ENCODE measurements at regions not wholly inside any gene's neighbourhood (a gene's known extent, or its start where the extent isn't known, plus 50 kb on each side); places are given as distances from the start of the nearest gene placed in this dataset.

GRCh38 chr13:74709226-74709625, 575.0 kb upstream of the KLF12 start:
- peaks cover 0 to 5% (median 1%) of the 10 kb centered on the region in 4 donors for H3K9me3 ChIP-seq (ENCODE audit: control insufficient read depth in 4 of 4, insufficient read depth in 3 of 4, low read length in 3 of 4)
- H3K4me3 ChIP-seq: no peak overlapping the region
- no peaks in the 10 kb centered on the region for H3K36me3 ChIP-seq (ENCODE audit: control insufficient read depth in 4 of 4, insufficient read depth in 4 of 4, low read length in 4 of 4)
- H3K27ac ChIP-seq (ENCODE audit: low read depth in 1 of 2, low read length in 1 of 2): no peak overlapping the region
- TF ChIP-seq CTCF (IDR thresholded peaks at IDR 0.05; ENCODE audit: control extremely low read depth, extremely low read depth): no peak
- DNase-seq (no peak), ATAC-seq (ENCODE audit: insufficient read depth, low FRiP score) (no peak)
- H3K27me3 ChIP-seq (ENCODE audit: control insufficient read depth in 3 of 3, insufficient read depth in 3 of 3, low read length in 2 of 3): no peaks in the 10 kb centered on the region
- WGBS, 2 donors: 80 to 89% methylated on average over 2 of the region's 2 CpGs
- no peak overlapping the region for H3K9ac ChIP-seq (ENCODE audit: insufficient read depth in 1 of 2, low read length in 2 of 2)
- peaks cover 0 to 8% (median 0%) of the 10 kb centered on the region in 5 donors for H3K4me1 ChIP-seq (ENCODE audit: control insufficient read depth in 5 of 5, insufficient read depth in 5 of 5, low read length in 5 of 5)

GRCh38 chr13:74708629-74709028, 574.4 kb upstream of the KLF12 start:
- H3K4me3 ChIP-seq: no peak overlapping the region

GRCh38 chr13:74707291-74707690, 573.1 kb upstream of the KLF12 start:
- TF ChIP-seq CTCF (IDR thresholded peaks at IDR 0.05; ENCODE audit: control extremely low read depth, extremely low read depth): no peak
- H3K27me3 ChIP-seq (ENCODE audit: control insufficient read depth in 3 of 3, insufficient read depth in 3 of 3, low read length in 2 of 3): peaks cover 0 to 3% (median 0%) of the 10 kb centered on the region in 3 donors
- 61 to 64% methylated on average over 1 of the region's 1 CpG for WGBS, 2 donors
- peaks cover 0 to 8% (median 0%) of the 10 kb centered on the region in 5 donors for H3K4me1 ChIP-seq (ENCODE audit: control insufficient read depth in 5 of 5, insufficient read depth in 5 of 5, low read length in 5 of 5)
- H3K4me3 ChIP-seq: no peak overlapping the region
- no peak overlapping the region for H3K9ac ChIP-seq (ENCODE audit: insufficient read depth in 1 of 2, low read length in 2 of 2)
- no peak overlapping the region for H3K27ac ChIP-seq (ENCODE audit: low read depth in 1 of 2, low read length in 1 of 2)
- no peaks in the 10 kb centered on the region for H3K36me3 ChIP-seq (ENCODE audit: control insufficient read depth in 4 of 4, insufficient read depth in 4 of 4, low read length in 4 of 4)
- peaks cover 0 to 5% (median 1%) of the 10 kb centered on the region in 4 donors for H3K9me3 ChIP-seq (ENCODE audit: control insufficient read depth in 4 of 4, insufficient read depth in 3 of 4, low read length in 3 of 4)
- DNase-seq (peak in 1 of 3 donors; percentile 20), ATAC-seq (ENCODE audit: insufficient read depth, low FRiP score) (no peak)

More at GRCh38 chr13:74708629-74709028, 574.4 kb upstream of the KLF12 start:
- Histone ChIP-seq H3K9ac (ENCODE audit: insufficient read depth in 1 of 2, low read length in 2 of 2) (no peak overlapping the region), H3K27ac (ENCODE audit: low read depth in 1 of 2, low read length in 1 of 2) (no peak overlapping the region), H3K9me3 (ENCODE audit: control insufficient read depth in 4 of 4, insufficient read depth in 3 of 4, low read length in 3 of 4) (peaks cover 0 to 5% (median 1%) of the 10 kb centered on the region in 4 donors), H3K4me1 (ENCODE audit: control insufficient read depth in 5 of 5, insufficient read depth in 5 of 5, low read length in 5 of 5) (peaks cover 0 to 8% (median 0%) of the 10 kb centered on the region in 5 donors), H3K27me3 (ENCODE audit: control insufficient read depth in 3 of 3, insufficient read depth in 3 of 3, low read length in 2 of 3) (peaks cover 0 to 3% (median 0%) of the 10 kb centered on the region in 3 donors), H3K36me3 (ENCODE audit: control insufficient read depth in 4 of 4, insufficient read depth in 4 of 4, low read length in 4 of 4) (no peaks in the 10 kb centered on the region)
- no peak for TF ChIP-seq CTCF (IDR thresholded peaks at IDR 0.05; ENCODE audit: control extremely low read depth, extremely low read depth)
- DNase-seq: no peak
- WGBS, 2 donors: 60 to 81% methylated on average over 3 of the region's 3 CpGs
- ATAC-seq (ENCODE audit: insufficient read depth, low FRiP score): no peak

- Histone ChIP-seq H3K4me1 (ENCODE audit: control insufficient read depth in 5 of 5, insufficient read depth in 5 of 5, low read length in 5 of 5) (peaks cover 0 to 8% (median 0%) of the 10 kb centered on the region in 5 donors), H3K9me3 (ENCODE audit: control insufficient read depth in 4 of 4, insufficient read depth in 3 of 4, low read length in 3 of 4) (peaks cover 0 to 5% (median 1%) of the 10 kb centered on the region in 4 donors), H3K9ac (ENCODE audit: insufficient read depth in 1 of 2, low read length in 2 of 2) (no peak overlapping the region), H3K27ac (ENCODE audit: low read depth in 1 of 2, low read length in 1 of 2) (no peak overlapping the region), H3K4me3 (no peak overlapping the region), H3K27me3 (ENCODE audit: control insufficient read depth in 3 of 3, insufficient read depth in 3 of 3, low read length in 2 of 3) (peaks cover 0 to 3% (median 0%) of the 10 kb centered on the region in 3 donors), H3K36me3 (ENCODE audit: control insufficient read depth in 4 of 4, insufficient read depth in 4 of 4, low read length in 4 of 4) (no peaks in the 10 kb centered on the region)
- DNase-seq: peak in 2 of 3 donors; percentile 34
- no peak for TF ChIP-seq CTCF (IDR thresholded peaks at IDR 0.05; ENCODE audit: control extremely low read depth, extremely low read depth)
- WGBS, 2 donors: 71 to 72% methylated on average over 2 of the region's 2 CpGs
- ATAC-seq (ENCODE audit: insufficient read depth, low FRiP score): no peak
These were observed 572.6 kb upstream of the KLF12 start for GRCh38 chr13:74706801-74707200.
